T-helper 17 cell (primary cell): ENCODE measurements at regions not wholly inside any gene's neighbourhood (a gene's known extent, or its start where the extent isn't known, plus 50 kb on each side); places are given as distances from the start of the nearest gene placed in this dataset.
"Not testable (repeated sequence)": the region's sequence is repeated elsewhere in the genome, so short reads cannot be mapped to it uniquely, and the experiment has no call there.

Experiments used
- ATAC-seq: fragments of 150-1000 bp; cut with Tn5 transposase; 2 replicates; pipeline ENCODE4 v1.10.0; 2021; ENCODE audit warnings: mild to moderate bottlenecking, moderate library complexity
- DNase-seq, 3 donors: peaks; one replicate each; pipeline versions ENCODE4 v3.0.0 to v3.0.0-alpha.2; 2020 to 2021
- H3K9me3 ChIP-seq: one replicate; pipeline ENCODE4 v1.7.0; 2013; ENCODE audit warnings: low read length, mild to moderate bottlenecking; ENCODE audit not compliant: control insufficient read depth, poor library complexity, severe bottlenecking
- H3K27ac Mint-ChIP-seq: one replicate; pipeline ENCODE4 v1.8.0; 2022; ENCODE audit warnings: mild to moderate bottlenecking, moderate library complexity, mixed read lengths
- H3K27me3 Mint-ChIP-seq: one replicate; pipeline ENCODE4 v1.8.0; 2022; ENCODE audit warnings: mixed read lengths
- H3K36me3 Mint-ChIP-seq: one replicate; pipeline ENCODE4 v1.8.0; 2022; ENCODE audit warnings: low read depth, mixed read lengths
- H3K4me1 Mint-ChIP-seq: one replicate; pipeline ENCODE4 v1.8.0; 2022; ENCODE audit warnings: mild to moderate bottlenecking, mixed read lengths
- H3K4me3 Mint-ChIP-seq: one replicate; pipeline ENCODE4 v1.8.0; 2022; ENCODE audit warnings: mild to moderate bottlenecking, moderate library complexity, mixed read lengths

DNA sequence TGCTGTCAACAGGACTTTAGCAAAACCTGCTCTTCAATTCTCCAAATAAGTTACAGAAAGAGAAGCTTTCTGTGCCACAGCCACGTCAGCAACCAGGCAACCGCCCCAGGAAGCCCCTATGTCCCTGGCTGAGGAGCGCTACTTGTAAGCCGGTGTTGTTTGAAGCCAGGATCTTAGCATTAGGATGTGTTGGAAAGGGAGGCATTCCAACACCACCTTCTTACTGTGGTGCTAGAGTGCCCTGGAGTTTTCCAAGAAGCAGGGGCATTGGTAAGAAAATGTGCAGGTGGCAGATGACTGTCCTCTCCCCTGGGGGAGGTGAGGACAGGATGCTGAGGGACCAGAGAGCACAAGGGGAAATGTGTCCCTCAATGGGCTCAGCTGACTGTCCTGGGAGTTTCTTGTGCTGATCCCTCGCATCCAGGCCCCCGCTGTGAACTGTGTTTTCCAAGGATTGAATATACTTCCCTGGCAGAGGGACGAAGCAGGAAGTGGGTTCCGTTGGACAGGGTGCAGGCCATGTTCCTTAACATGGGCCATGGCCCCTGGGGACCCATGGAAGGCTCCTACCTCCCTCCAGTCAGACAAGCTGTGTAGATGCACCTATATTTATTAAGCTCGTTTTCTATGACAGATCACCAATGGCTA, 139.6 kb upstream of the GDF10 start:
- H3K36me3 Mint-ChIP-seq, result no peaks in the 10 kb centered on the region
- H3K27ac Mint-ChIP-seq, result no peak overlapping the region
- no peak overlapping the region for H3K4me3 Mint-ChIP-seq
- H3K27me3 Mint-ChIP-seq, result peaks cover 11% of the 10 kb centered on the region
- no peak for ATAC-seq
- no peak for DNase-seq
- no peaks in the 10 kb centered on the region for H3K9me3 ChIP-seq
- H3K4me1 Mint-ChIP-seq, result peaks cover 3% of the 10 kb centered on the region

DNA sequence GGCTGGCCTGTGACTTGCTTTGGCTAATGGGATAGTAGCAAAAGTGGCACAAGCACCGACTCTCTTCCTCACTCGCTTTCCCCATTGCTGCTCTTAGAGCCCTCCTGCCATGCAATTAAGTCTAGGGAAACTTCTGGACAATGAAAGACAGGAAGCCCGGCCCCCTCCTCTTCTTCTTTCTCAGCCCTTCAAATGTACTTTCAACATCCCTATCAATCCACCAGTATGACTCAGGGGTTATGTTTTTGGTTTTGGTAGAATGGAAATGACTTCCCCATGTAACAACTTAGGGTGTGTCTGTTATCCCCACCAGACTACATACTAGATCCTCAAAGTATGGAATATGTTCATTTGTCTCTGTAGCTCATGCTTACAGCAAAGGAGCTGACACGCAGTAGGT, 139.0 kb upstream of the GDF10 start:
- Mint-ChIP-seq H3K27ac (no peak overlapping the region), H3K4me3 (no peak overlapping the region), H3K4me1 (peaks cover 9% of the 10 kb centered on the region), H3K36me3 (no peaks in the 10 kb centered on the region), H3K27me3 (peaks cover 11% of the 10 kb centered on the region)
- ATAC-seq, result no peak
- no peaks in the 10 kb centered on the region for H3K9me3 ChIP-seq
- DNase-seq, result no peak

DNA sequence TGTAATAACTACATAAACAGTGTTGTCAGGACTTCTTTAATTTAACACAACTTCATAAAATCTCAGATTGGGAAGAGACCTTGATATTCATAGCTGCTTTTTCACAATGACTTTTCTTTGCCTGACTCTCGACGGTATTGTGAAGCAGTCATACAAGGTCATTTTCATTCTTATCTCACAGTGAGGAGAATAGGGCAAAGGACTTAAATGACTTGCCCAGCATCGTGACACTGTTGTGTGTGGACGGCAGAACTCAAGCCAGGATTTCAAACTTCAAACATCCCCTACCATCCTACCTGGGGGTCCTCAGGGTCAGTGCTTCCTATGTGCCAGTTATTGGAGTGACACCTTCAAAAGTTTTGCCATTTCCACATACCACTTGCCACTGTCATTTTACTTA, 138.5 kb upstream of the GDF10 start:
- DNase-seq (no peak), ATAC-seq (no peak)
- no peak overlapping the region for H3K4me3 Mint-ChIP-seq
- H3K36me3 Mint-ChIP-seq, result no peaks in the 10 kb centered on the region
- H3K9me3 ChIP-seq, result no peaks in the 10 kb centered on the region
- H3K27me3 Mint-ChIP-seq, result peaks cover 11% of the 10 kb centered on the region
- peaks cover 11% of the 10 kb centered on the region for H3K4me1 Mint-ChIP-seq
- no peak overlapping the region for H3K27ac Mint-ChIP-seq

DNA sequence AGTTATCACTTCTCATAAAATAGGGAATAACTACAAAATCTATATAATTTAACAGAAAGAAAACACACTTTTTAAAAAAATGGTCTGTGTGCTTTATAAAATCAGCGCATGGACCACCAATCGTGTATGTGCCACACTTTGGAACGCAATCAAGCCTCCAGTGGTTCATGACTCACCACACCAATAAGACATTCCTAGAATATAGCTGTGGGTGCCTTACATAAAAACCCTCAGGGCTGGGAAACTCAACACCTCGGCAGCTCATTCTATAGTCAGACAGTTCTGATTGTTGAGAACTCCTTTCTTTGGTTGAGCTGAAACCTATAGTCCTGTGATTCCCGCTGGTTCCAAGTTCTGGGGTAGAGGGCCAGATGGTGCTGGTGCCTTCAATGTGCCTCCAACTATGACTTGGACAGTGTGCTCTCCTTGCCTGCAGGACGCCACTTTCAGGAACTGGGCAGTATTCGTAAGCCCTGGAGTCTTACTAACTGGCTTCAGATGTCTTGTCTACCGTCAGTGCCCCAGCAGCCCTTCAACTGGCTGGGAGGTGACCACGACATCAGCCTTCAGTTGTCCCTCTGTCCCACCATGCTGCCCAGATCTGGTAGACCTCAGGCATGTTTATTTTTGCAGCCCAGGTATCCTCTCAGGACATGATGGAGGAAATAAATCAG, 135.7 kb upstream of the GDF10 start:
- ATAC-seq (no peak), DNase-seq (no peak)
- H3K9me3 ChIP-seq, result no peaks in the 10 kb centered on the region
- no peak overlapping the region for H3K4me3 Mint-ChIP-seq
- H3K36me3 Mint-ChIP-seq, result no peaks in the 10 kb centered on the region
- H3K27me3 Mint-ChIP-seq, result peaks cover 11% of the 10 kb centered on the region
- H3K4me1 Mint-ChIP-seq, result peaks cover 11% of the 10 kb centered on the region
- peak overlapping the region; percentile 91 for H3K27ac Mint-ChIP-seq

DNA sequence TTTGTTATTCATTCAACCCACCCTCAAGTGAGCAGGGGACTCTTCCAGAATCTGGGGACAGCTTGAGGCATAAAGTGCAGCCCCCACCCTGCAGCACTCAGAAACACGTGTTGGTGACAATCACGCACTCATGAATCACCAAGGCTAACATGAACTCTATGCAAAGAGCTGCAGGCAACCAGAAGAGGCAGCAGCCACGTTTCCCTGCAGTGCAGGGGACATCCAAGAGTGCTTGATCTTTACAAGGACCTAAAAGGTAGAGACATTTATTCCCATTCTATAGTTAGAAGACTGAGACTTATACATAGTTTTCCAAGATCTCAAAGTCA, 135.2 kb upstream of the GDF10 start:
- Mint-ChIP-seq H3K27me3 (peaks cover 11% of the 10 kb centered on the region), H3K4me1 (peaks cover 11% of the 10 kb centered on the region), H3K36me3 (no peaks in the 10 kb centered on the region), H3K4me3 (no peak overlapping the region), H3K27ac (peak overlapping the region; percentile 91)
- ATAC-seq (no peak), DNase-seq (no peak)
- H3K9me3 ChIP-seq, result no peaks in the 10 kb centered on the region

DNA sequence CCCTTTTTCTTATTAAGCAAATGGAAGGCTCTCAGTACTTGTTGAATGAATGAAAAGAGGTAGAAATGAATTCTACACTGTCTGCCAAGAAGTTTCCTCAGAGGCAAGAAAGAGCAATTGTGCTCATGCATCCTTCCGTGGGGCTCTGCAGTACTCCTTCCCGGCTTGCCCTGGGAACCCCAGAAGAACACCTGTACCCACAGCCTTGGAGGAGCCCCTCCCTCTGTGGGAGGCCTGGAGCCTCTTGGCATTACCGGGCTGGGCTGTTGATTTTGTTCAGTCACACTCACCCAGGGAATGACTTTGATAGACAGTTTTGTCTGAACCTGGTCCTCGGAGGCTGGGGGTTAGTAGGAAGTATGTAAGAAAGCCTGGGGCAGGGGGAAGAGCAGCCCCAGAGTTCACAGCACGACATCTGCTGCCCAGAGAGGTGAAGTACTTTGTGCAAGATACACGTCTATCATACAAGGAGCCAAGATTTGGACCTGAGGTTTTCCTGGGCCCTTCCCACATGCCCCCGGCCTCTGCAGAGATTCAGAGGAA, 134.8 kb upstream of the GDF10 start:
- ATAC-seq, result peak; percentile 69
- no peak for DNase-seq
- no peaks in the 10 kb centered on the region for H3K9me3 ChIP-seq
- H3K27ac Mint-ChIP-seq, result peak overlapping the region; percentile 91
- H3K27me3 Mint-ChIP-seq, result peaks cover 11% of the 10 kb centered on the region
- peak overlapping the region; percentile 85 for H3K4me3 Mint-ChIP-seq
- H3K4me1 Mint-ChIP-seq, result peaks cover 11% of the 10 kb centered on the region
- H3K36me3 Mint-ChIP-seq, result no peaks in the 10 kb centered on the region

DNA sequence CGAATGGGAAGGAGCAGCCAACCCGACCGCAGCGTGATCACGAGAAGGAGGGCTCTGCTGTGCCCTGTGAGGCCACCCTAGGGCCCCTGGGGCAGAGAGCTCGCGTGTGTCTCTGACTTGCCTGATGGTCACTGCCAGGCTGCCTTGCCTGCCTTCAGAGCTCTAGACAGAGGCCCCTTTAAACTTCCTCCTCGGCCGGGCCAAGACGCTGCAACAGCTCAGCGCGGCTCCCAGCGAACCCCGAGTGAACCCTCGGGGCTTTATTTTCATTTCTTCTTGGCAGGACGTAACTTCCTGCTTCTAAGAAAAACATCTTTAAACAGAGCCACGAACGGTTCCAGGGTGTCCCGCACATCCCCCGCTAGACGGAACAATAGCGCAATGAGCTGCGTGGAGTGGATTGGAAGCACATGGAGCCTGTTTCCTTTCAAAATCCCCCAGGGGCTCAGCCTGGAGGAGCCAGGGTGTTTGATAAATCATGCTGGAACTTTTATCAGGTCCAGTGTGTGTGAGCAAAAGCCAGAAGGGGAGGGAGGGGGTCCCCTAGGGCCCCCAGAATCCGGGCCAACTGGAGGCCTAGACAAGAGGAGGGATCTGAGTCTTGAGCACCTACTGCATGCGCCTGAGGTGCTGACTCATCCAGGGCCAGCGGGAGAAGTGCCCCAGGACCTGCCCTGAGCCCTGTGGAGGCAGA, 134.1 kb upstream of the GDF10 start:
- peaks cover 9% of the 10 kb centered on the region for H3K27me3 Mint-ChIP-seq
- H3K36me3 Mint-ChIP-seq, result no peaks in the 10 kb centered on the region
- peak overlapping the region; percentile 85 for H3K4me3 Mint-ChIP-seq
- DNase-seq (peak in 1 of 3 donors; percentile 12), ATAC-seq (peak; percentile 74)
- H3K4me1 Mint-ChIP-seq, result peaks cover 11% of the 10 kb centered on the region
- no peaks in the 10 kb centered on the region for H3K9me3 ChIP-seq
- peak overlapping the region; percentile 91 for H3K27ac Mint-ChIP-seq

DNA sequence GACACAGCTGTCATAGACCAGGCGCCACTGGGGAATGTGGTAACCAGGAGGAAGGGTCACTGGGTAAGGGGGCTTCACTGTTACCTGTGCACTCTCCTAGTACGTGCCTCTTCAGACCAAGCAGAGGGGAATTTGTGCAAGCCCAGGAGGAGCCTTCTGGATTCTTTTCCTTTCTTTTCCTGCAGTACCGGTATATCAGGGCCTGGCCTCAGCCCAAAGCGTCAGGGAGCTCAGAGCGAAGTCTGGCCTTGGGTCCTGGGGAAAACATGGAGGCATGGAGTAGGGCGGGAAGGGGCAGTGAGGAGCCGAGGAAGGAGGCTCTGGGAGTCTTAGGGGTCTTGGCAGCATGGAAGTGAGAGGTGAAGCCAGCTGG, 133.6 kb upstream of the GDF10 start:
- Mint-ChIP-seq H3K4me3 (peak overlapping the region; percentile 85), H3K4me1 (peaks cover 11% of the 10 kb centered on the region), H3K36me3 (no peaks in the 10 kb centered on the region), H3K27me3 (peaks cover 4% of the 10 kb centered on the region), H3K27ac (peak overlapping the region; percentile 91)
- H3K9me3 ChIP-seq, result no peaks in the 10 kb centered on the region
- ATAC-seq (no peak), DNase-seq (no peak)

DNA sequence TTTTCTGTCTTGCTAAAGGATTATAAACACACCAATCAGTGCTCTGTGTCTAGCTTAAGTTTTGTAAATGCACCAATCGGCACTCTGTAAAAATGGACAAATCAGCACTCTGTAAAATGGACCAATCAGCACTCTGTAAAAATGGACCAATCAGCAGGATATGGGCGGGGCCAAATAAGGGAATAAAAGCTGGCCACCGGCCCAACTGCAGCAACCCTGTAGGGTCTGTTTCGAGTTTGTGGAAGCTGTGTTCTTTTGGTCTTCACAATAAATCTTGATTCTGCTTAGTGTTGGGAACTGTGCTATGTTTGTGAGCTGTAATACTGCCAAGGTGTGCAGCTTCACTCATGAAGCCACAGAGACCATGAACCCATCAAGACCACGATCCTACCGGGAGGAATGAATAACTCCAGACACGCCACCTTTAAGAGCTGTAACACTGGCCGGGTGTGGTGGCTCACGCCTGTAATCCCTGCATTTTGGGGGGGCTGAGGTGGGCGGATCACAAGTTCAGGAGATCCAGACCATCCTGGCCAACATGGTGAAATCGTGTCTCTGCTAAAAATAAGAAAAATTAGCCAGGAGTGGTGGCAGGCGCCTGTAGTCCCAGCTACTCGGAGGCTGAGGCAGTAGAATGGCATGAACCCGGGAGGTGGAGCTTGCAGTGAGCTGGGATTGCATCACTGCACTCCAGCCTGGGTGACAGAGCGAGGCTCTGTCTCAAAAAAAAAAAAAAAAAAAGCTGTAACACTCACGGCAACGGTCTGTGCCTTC, 133.0 kb upstream of the GDF10 start:
- Mint-ChIP-seq H3K4me1 (peaks cover 11% of the 10 kb centered on the region), H3K27ac (peak overlapping the region; percentile 91), H3K4me3 (peak overlapping the region; percentile 85)
- H3K36me3 Mint-ChIP-seq, ATAC-seq, DNase-seq, H3K9me3 ChIP-seq, H3K27me3 Mint-ChIP-seq: not testable (repeated sequence)

DNA sequence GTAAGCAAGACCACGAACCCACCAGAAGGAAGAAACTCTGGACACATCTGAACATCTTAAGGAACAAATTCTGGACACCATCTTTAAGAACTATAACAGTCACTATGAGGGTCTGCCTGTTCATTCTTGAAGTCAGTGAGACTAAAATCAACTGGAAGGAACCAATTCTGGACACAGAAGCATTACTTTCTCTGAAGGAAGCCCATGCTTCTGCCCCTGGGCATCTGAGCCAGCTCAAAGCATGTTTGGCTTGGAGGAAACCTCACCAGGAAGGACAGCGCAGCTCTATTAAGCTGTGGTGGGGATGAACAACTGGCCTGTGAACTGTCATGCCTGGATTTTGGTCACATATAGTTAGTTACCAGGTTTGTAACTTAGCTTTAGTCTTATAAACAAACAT, 132.4 kb upstream of the GDF10 start:
- ATAC-seq (no peak), DNase-seq (no peak)
- H3K9me3 ChIP-seq, result no peaks in the 10 kb centered on the region
- no peaks in the 10 kb centered on the region for H3K27me3 Mint-ChIP-seq
- H3K4me3 Mint-ChIP-seq, result no peak overlapping the region
- H3K36me3 Mint-ChIP-seq, result no peaks in the 10 kb centered on the region
- H3K27ac Mint-ChIP-seq, result peak overlapping the region; percentile 91
- H3K4me1 Mint-ChIP-seq, result peaks cover 11% of the 10 kb centered on the region

DNA sequence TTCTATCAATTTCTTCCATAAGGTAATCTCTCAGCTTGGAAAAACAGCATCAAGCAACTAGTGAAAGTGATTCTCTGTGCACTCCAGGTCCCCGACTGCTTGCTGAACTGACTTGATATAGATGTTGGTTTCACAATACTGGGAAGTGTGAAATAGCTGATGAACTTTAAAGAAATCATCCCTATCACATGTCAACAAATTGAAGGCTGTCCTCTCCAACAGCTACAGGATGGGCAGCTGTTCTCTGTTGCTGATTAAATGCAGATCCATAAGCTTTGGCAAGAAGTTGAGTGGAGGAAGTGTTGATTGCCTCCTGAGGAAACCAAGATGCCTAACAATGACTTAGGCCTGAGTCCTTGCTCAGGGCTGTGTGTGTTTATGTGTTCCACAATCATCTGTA, 130.4 kb upstream of the GDF10 start:
- Mint-ChIP-seq H3K27ac (no peak overlapping the region), H3K4me1 (peaks cover 11% of the 10 kb centered on the region), H3K4me3 (no peak overlapping the region), H3K27me3 (no peaks in the 10 kb centered on the region), H3K36me3 (no peaks in the 10 kb centered on the region)
- ATAC-seq (no peak), DNase-seq (no peak)
- no peaks in the 10 kb centered on the region for H3K9me3 ChIP-seq

DNA sequence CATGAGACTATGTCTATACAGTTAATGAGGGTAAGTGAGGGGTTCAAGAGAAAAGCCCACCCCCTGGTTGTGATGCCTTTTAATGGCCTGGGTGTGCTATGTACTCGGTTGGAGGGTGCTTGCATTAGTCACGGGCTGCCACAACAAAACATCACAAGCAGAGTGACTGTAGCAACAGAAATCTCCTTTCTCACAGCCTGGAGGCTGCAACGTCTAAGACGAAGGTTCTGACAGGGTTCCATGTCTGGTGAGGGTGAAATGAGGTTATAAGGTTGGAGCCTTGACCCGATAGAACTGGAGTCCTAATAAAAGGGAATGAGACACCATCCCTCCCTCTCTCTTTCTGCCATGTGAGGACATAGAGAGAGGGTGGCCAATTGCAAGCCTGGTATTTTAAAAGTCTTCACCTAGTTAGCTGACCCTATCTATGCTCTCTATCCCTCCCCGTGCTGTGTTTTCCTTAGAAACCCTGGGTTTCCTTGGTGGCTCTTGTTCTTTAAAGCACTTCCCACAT, 126.0 kb upstream of the GDF10 start:
- Mint-ChIP-seq H3K4me1 (no peaks in the 10 kb centered on the region), H3K27me3 (no peaks in the 10 kb centered on the region), H3K4me3 (no peak overlapping the region), H3K36me3 (no peaks in the 10 kb centered on the region), H3K27ac (no peak overlapping the region)
- ATAC-seq (no peak), DNase-seq (no peak)
- no peaks in the 10 kb centered on the region for H3K9me3 ChIP-seq
